Activated naive CD8-positive, alpha-beta T cell treated with anti-CD3 and anti-CD28 coated beads for 36 hours (primary cell): ENCODE measurements at regions not wholly inside any gene's neighbourhood (a gene's known extent, or its start where the extent isn't known, plus 50 kb on each side); places are given as distances from the start of the nearest gene placed in this dataset.
A peak's percentile ranks its signal among the peaks of the same experiment; 100 is the strongest.

Experiments
- DNase-seq: peaks from one replicate; pipeline ENCODE4 v3.0.0; 2021
- H3K27ac Mint-ChIP-seq: one replicate; pipeline ENCODE4 v1.8.0; 2022; ENCODE audit warnings: mild to moderate bottlenecking, moderate library complexity, mixed read lengths
- H3K27me3 Mint-ChIP-seq: one replicate; pipeline ENCODE4 v1.8.0; 2022; ENCODE audit warnings: mild to moderate bottlenecking, mixed read lengths
- H3K36me3 Mint-ChIP-seq: one replicate; pipeline ENCODE4 v1.8.0; 2021; ENCODE audit warnings: mild to moderate bottlenecking, mixed read lengths
- H3K4me1 Mint-ChIP-seq: one replicate; pipeline ENCODE4 v1.8.0; 2021; ENCODE audit warnings: mixed read lengths
- H3K4me3 Mint-ChIP-seq: one replicate; pipeline ENCODE4 v1.8.0; 2022; ENCODE audit warnings: mild to moderate bottlenecking, moderate library complexity, mixed read lengths
- H3K9me3 Mint-ChIP-seq: one replicate; pipeline ENCODE4 v1.8.0; 2022; ENCODE audit warnings: mixed read lengths

DNA sequence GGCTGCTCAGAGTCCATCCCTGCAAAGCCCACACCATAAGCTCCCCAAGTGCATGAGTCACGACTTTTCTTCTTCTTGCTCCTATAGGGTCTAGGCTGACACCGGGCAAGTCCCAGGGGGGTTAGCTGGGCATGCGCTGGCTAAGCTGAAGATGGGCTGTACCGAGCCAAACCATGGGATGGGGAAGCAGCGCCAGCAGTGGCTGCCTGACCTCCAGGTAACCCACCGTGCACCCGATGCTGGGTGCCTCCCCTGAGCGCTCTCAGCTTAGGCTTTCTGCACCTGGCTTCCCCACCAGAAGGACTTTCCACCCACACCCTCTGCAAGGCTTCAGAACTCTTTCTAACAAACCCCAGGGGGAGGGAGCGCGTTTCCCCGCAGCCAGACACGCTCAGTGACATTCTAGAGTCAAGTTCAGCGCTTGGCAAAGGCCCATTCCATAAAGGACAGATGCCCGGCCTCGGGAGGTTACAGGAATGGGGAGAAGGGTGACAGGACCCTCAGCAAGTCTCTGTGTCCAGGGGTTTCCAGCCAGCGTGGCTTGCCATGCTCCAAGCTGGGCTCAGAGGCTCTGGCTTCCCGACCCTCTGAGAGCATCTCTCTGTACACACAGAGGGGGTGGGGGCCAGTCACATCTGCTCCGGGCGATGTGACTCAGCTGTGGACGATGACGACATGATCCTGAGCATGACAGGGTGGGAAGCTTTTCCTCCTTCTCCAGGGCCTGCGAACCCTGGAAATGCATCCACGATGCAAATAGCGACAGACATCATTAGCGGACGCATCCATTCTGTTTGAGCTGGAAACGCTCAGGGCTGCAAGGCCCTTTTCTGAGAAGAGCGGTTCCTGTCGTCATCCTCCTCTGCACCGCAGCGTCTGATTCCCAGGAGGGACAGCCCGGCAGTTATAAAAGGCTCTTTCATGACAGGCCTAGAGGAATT is 107.8 kb downstream of the SIK1 start:
- H3K9me3 Mint-ChIP-seq = no peaks in the 10 kb centered on the region
- no peak overlapping the region for H3K4me3 Mint-ChIP-seq

DNA sequence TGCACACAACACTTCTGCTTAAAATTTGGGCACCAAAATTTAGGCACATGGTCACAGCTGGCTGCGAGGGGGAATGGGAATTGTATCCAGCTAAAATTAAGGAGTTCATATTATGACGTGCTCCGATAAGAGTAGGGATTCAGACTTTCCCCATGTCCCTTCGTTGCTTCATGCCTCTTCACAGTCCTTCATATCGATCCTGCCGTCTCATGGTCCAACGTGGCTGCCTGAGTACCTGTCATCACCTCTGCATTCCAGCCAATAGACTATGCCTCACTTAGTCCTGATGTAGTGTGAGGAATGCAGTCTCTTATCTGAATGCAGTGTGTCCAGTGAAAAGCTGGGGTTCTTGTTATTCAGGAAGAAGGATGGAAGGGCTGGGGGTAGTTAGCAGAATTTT is 108.6 kb downstream of the SIK1 start:
- Mint-ChIP-seq H3K36me3 (no peaks in the 10 kb centered on the region), H3K27me3 (peaks cover 6% of the 10 kb centered on the region), H3K4me1 (peaks cover 3% of the 10 kb centered on the region), H3K27ac (no peak overlapping the region), H3K4me3 (no peak overlapping the region), H3K9me3 (no peaks in the 10 kb centered on the region)
- DNase-seq = no peak

More for the DNA sequence above, 107.8 kb downstream of the SIK1 start:
- Mint-ChIP-seq H3K36me3 (no peaks in the 10 kb centered on the region), H3K4me1 (peaks cover 3% of the 10 kb centered on the region), H3K27me3 (peaks cover 6% of the 10 kb centered on the region), H3K27ac (no peak overlapping the region)
- no peak for DNase-seq

DNA sequence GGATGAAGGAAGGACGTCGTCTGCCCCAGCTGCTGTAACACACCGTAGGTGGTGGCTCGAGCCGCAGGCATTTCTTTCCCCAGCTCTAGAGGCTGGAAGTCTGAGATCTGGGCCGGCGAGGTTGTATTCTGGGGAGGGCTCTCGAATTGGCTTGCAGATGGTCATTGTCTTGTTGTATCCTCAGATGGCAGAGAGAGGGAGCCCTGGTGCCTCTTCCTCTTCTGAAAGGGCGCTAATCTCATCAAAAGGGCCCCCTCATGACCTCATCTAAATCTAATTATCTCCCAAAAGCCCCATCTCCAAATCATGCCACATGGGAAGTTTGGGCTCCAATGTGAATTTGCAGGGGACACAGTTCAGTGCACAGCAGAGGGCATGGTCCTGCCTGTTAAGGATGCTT is 109.0 kb downstream of the SIK1 start:
- DNase-seq = no peak
- no peak overlapping the region for H3K27ac Mint-ChIP-seq
- peaks cover 3% of the 10 kb centered on the region for H3K4me1 Mint-ChIP-seq
- no peaks in the 10 kb centered on the region for H3K9me3 Mint-ChIP-seq
- H3K4me3 Mint-ChIP-seq = no peak overlapping the region
- H3K36me3 Mint-ChIP-seq = no peaks in the 10 kb centered on the region
- H3K27me3 Mint-ChIP-seq = peaks cover 6% of the 10 kb centered on the region

- Mint-ChIP-seq H3K9me3 (no peaks in the 10 kb centered on the region), H3K4me3 (no peak overlapping the region), H3K36me3 (no peaks in the 10 kb centered on the region), H3K27ac (peak overlapping the region; percentile 15), H3K27me3 (peaks cover 6% of the 10 kb centered on the region), H3K4me1 (peaks cover 3% of the 10 kb centered on the region)
- no peak for DNase-seq
These were observed 109.6 kb downstream of the SIK1 start for GRCh38 chr21:43317254-43317748.

- Mint-ChIP-seq H3K4me3 (no peak overlapping the region), H3K4me1 (peaks cover 3% of the 10 kb centered on the region), H3K27me3 (peaks cover 6% of the 10 kb centered on the region)
These were observed 110.6 kb downstream of the SIK1 start for GRCh38 chr21:43316156-43316845.

GRCh38 chr21:43315244-43316137 is 111.4 kb downstream of the SIK1 start:
- no peak overlapping the region for H3K27ac Mint-ChIP-seq
- peaks cover 6% of the 10 kb centered on the region for H3K27me3 Mint-ChIP-seq
- no peak for DNase-seq
- no peaks in the 10 kb centered on the region for H3K9me3 Mint-ChIP-seq
- peaks cover 3% of the 10 kb centered on the region for H3K4me1 Mint-ChIP-seq
- no peak overlapping the region for H3K4me3 Mint-ChIP-seq
- H3K36me3 Mint-ChIP-seq = no peaks in the 10 kb centered on the region

More at GRCh38 chr21:43316156-43316845, 110.6 kb downstream of the SIK1 start:
- Mint-ChIP-seq H3K9me3 (no peaks in the 10 kb centered on the region), H3K27ac (no peak overlapping the region), H3K36me3 (no peaks in the 10 kb centered on the region)
- no peak for DNase-seq

DNA sequence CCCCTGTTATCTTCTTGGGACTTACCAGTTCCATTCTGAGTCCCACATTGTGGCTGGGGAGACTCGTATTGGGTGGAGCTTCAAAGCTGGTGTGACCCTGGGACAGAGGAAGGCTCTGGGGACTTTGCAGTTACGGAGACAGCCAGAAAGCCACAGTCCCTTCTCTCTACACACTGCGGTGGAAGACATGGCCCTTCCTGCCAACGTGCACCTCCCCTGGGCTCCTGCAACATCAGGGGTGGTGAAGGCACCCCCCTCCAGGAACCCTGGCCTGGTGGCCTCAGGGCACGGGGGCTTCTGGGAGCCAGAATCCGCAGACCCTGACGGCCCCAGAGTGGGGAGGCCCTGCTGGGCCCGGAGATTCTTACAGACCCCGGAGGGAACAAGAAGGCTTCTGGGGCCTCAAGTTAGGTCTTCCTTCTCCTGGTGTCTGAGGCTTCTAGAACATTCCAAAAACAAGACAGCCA is 113.0 kb downstream of the SIK1 start:
- H3K4me3 Mint-ChIP-seq = no peak overlapping the region

GRCh38 chr21:43313221-43313938 is 113.6 kb downstream of the SIK1 start:
- H3K36me3 Mint-ChIP-seq = no peaks in the 10 kb centered on the region
- no peak for DNase-seq
- H3K27me3 Mint-ChIP-seq = peaks cover 6% of the 10 kb centered on the region
- peaks cover 3% of the 10 kb centered on the region for H3K4me1 Mint-ChIP-seq
- H3K27ac Mint-ChIP-seq = no peak overlapping the region
- no peaks in the 10 kb centered on the region for H3K9me3 Mint-ChIP-seq
- H3K4me3 Mint-ChIP-seq = no peak overlapping the region

More for the DNA sequence above, 113.0 kb downstream of the SIK1 start:
- H3K36me3 Mint-ChIP-seq = no peaks in the 10 kb centered on the region
- no peak overlapping the region for H3K27ac Mint-ChIP-seq
- peaks cover 6% of the 10 kb centered on the region for H3K27me3 Mint-ChIP-seq
- DNase-seq = no peak
- peaks cover 3% of the 10 kb centered on the region for H3K4me1 Mint-ChIP-seq
- no peaks in the 10 kb centered on the region for H3K9me3 Mint-ChIP-seq

DNA sequence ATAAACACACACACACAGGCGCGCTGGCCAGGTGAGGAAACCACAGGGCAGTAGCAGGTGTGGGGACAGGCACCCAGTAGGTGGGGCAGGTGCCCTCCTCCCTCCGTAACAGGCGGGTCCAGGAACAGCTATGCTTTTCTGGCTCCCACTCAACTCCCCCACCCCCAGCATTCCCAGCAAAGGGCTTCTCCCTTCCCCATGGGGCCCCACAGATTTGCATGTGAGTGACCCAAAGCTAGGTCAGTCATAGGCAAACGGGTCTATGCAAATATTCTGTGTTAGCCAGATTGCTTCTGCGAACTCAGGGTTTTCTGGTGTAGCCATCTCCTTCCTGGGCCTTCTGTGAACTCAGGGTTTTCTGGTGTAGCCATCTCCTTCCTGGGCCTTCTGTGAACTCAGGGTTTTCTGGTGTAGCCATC is 114.2 kb downstream of the SIK1 start:
- Mint-ChIP-seq H3K27ac (no peak overlapping the region), H3K27me3 (peaks cover 6% of the 10 kb centered on the region), H3K36me3 (no peaks in the 10 kb centered on the region), H3K4me1 (peaks cover 3% of the 10 kb centered on the region), H3K4me3 (no peak overlapping the region), H3K9me3 (no peaks in the 10 kb centered on the region)
- DNase-seq = no peak

DNA sequence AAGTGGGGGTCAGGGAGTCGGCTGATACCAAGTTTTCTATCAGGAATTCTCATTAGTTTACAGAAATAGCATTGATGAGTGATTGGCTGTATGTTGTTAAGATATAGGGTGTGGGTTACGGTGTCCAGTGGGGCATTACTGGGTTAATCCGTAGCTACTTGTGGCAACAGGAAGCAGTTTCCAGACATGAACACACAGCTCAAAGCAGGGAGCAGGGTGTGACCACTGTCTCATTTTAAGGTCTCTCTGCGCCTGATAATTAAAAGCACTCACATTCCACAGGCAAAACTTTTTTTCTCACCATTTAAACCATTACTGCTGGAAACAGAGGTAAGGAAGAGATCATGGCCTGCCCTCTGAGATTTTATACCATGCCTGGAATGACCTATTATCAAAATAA is 114.9 kb downstream of the SIK1 start:
- H3K27me3 Mint-ChIP-seq = peaks cover 6% of the 10 kb centered on the region
- DNase-seq = no peak
- H3K36me3 Mint-ChIP-seq = no peaks in the 10 kb centered on the region
- no peak overlapping the region for H3K4me3 Mint-ChIP-seq
- H3K9me3 Mint-ChIP-seq = no peaks in the 10 kb centered on the region
- peaks cover 3% of the 10 kb centered on the region for H3K4me1 Mint-ChIP-seq
- H3K27ac Mint-ChIP-seq = no peak overlapping the region

- H3K9me3 Mint-ChIP-seq = no peaks in the 10 kb centered on the region
- peaks cover 6% of the 10 kb centered on the region for H3K27me3 Mint-ChIP-seq
- DNase-seq = no peak
- peaks cover 3% of the 10 kb centered on the region for H3K4me1 Mint-ChIP-seq
- no peaks in the 10 kb centered on the region for H3K36me3 Mint-ChIP-seq
- H3K4me3 Mint-ChIP-seq = no peak overlapping the region
- no peak overlapping the region for H3K27ac Mint-ChIP-seq
These were observed 115.6 kb downstream of the SIK1 start for GRCh38 chr21:43311301-43311817.

GRCh38 chr21:43308815-43309283 is 118.1 kb downstream of the SIK1 start:
- Mint-ChIP-seq H3K4me1 (no peaks in the 10 kb centered on the region), H3K9me3 (no peaks in the 10 kb centered on the region), H3K27ac (no peak overlapping the region), H3K4me3 (no peak overlapping the region), H3K27me3 (no peaks in the 10 kb centered on the region), H3K36me3 (no peaks in the 10 kb centered on the region)
- no peak for DNase-seq

DNA sequence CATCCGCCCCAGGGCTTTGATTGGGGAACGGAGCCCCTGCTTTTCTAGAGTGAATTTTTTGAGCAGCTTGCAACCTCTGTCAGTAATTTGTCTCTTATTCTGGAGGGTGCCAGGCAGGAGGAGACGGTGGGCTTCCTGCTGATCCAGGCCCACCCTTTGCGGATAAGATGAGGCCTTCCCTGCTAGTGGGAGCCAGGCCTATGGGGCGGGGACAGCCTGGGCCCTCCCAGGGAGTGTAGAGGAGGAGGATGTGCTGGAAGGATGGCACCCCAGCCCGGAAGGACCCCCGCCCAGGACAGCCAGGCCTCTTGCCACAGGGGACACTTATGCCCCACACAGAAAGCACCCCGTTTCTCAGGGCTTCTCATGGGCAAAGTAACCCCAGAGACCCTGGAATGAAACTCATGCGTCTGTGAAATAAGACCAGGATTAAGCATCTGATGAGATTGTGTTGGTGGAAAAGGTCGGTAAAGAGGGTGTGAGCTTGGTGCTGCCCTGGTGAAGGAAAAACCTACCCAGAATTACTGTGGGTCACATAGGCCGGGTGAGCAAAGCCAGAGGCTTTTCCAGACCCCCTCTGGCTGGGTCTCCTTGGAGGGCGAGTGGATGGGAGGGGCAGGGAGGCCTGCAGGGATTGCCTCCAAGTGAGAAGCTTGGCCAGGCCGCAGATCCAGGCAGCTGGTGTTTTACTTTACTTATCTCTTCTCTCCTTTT is 118.7 kb downstream of the SIK1 start:
- no peaks in the 10 kb centered on the region for H3K4me1 Mint-ChIP-seq
- no peak for DNase-seq

More for the DNA sequence above, 118.7 kb downstream of the SIK1 start:
- Mint-ChIP-seq H3K4me3 (no peak overlapping the region), H3K27me3 (no peaks in the 10 kb centered on the region), H3K9me3 (no peaks in the 10 kb centered on the region), H3K36me3 (no peaks in the 10 kb centered on the region), H3K27ac (no peak overlapping the region)
